ENCODE measurements at regions not wholly inside any gene's neighbourhood (a gene's known extent, or its start where the extent isn't known, plus 50 kb on each side); places are given as distances from the start of the nearest gene placed in this dataset.

GRCh38 chr1:222157612-222158011, 390.3 kb downstream of the HHIPL2 start:
- no peak for DNase-seq

DNA sequence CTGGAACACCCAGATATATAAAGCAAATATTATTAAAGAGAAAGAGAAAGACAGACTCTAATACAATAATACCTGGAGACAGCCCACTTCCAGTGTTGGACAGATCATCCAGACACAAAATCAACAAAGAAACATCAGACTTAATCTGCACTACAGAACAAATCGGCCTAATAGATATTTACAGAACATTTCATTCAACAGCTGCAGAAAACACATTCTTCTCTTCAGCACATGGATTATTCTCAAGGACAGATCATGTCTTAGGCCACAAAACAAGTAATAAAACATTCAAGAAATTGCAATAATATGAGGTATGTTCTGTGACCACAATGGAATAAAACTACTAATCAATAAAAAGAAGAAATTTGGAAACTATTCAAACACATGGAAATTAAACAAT, 398.3 kb upstream of the DUSP10 start:
- DNase-seq = no peak

DNA sequence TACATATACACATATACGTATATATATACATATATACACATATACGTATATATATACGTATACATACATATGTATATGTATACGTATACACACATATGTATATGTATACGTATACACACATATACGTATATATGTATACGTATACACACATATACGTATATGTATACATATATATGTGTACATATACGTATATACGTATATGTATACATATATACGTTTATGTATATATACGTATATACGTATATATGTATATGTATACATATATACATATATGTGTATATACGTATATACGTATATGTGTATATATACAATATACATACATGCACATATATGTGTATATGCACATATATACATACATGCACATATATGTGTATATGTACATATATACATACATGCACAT, 396.2 kb upstream of the DUSP10 start:
- no peak for DNase-seq

DNA sequence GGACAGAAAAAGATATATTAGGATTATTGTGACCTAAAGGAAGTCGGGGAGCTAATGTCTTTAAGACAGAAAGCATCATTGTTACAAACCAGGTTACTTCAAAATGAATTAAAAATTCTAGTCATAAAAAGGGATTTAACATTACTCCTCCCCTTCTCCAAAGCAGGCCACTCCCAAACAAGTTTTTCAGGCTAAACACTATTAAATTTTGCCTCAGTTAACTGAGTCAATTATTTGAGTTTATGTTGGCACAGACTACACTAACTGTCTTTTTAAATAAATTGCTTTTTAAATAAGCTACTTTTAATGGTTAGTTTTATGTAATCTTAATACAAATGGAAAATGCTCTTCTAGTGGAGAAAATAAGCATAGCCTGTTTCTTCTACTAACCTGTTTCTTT, 395.0 kb upstream of the DUSP10 start:
- DNase-seq = no peak

DNA sequence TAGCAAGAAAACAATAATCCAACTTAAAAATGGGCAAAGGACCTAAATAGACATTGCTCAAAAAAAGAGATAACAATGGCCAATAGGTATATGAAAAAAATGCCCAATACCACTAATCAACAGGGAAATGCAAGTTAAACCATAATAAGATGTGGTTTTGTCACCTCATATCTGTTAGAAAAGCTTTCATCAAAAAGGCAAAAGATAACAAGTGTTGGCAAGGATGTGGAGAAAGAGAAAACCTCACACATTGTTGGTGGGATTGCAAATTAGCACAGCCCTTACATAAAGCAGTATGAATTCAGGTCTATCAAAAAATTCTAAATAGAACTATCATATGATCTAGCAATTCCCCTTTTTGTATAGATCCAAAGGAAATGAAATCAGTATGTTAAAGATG, 387.2 kb upstream of the DUSP10 start:
- DNase-seq = no peak

- DNase-seq = no peak
These were observed 385.8 kb upstream of the DUSP10 start for GRCh38 chr1:222127526-222128152.

GRCh38 chr1:222127096-222127495, 385.2 kb upstream of the DUSP10 start:
- no peak for DNase-seq

DNA sequence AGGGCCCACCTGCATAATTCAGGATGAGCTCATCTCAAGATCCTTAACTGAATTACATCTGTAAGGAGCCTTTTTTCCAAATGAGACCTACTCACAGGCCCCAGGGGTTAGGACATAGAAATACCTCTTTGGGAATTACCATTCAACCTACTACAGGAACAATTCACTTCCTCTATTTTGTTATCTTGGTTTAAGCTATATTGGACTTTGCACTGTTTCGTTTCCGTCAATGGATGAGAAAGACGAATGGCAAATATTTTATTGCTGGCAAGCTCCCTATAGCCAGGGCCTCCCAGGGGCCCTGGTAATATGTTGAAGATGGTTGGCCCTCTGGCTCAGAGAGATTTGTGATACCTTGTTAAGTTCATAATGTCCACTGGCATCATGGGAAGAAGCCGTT, 384.2 kb upstream of the DUSP10 start:
- DNase-seq = no peak

DNA sequence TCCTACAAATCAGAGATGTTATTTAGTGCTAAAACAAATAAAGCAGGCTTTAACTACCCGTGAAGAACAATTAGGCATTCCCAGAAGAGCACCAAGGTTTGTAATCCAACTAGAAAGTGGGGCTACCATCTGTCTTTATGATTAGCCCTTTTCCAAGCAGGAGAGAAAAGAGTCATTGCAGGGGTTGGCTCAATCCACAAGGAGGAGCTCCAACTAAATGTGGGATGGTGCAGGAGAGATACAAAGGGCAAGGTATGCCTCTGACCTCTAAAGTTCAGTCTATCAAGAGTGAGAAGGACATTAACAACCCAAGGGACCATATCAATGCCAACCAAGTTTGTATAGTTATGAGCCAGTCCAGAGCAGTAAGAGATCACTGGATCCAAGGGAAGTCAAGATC, 382.7 kb upstream of the DUSP10 start:
- no peak for DNase-seq

- no peak for DNase-seq
These were observed 381.2 kb upstream of the DUSP10 start for GRCh38 chr1:222123111-222123510.

DNA sequence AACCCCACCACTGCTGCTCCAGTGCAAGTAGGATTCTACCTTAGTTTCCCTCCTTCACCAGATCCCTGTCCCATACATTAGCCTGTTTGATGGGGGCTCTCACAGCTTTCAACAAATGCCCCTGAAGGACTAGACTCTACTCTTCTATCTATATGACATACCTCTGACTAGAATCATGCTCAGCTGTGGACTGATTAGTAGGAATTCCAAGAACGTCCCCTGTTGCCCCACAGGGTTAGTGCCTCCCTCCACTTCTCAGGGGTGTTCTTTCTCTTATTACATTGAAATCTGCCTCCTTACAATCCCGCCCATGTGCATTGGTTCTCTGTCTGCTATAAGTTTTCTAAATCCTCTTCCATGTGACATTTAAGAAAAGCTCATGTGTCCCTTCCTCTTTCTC, 375.9 kb upstream of the DUSP10 start:
- DNase-seq = no peak

- DNase-seq = no peak
These were observed 372.8 kb upstream of the DUSP10 start for GRCh38 chr1:222114536-222115156.

DNA sequence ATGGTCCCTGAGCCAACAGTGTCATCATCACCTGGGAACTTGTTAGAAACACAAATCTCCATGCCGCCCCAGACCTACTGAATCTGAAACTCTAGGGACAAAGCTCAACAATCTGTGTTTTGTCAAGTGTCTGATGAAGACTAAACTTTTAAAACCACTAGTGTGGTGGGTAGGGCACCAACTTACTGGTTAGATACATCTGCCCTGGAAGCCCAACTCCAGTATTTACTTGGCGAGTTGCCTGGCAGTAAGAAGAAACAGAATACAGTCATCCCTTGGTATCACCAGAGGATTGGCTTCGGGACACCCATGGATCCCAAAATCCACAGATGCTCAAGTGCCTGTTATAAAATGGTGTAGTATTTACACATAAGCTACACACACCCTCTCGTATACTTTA, 367.9 kb upstream of the DUSP10 start:
- no peak for DNase-seq

DNA sequence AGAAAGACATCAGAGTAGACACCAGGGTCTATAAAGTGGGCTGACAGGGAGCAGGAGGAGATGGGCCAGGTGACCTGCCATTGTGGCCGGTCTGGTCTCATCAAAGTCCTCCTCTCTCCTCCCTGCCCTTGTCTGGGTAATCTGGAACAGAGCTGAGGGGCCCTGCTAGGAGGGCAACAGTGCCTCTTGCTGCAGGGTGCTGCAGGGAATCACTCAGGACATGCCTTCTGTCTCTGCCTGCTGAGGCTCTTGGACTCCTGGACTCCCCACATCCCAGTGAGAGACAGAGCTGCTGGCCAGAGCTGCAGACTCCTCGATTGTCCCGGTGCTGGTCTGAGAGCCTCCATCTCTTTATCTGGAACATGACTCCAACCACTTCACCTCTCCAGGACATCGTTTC, 366.1 kb upstream of the DUSP10 start:
- DNase-seq = no peak

- no peak for DNase-seq
These were observed 365.4 kb upstream of the DUSP10 start for GRCh38 chr1:222107267-222107666.

DNA sequence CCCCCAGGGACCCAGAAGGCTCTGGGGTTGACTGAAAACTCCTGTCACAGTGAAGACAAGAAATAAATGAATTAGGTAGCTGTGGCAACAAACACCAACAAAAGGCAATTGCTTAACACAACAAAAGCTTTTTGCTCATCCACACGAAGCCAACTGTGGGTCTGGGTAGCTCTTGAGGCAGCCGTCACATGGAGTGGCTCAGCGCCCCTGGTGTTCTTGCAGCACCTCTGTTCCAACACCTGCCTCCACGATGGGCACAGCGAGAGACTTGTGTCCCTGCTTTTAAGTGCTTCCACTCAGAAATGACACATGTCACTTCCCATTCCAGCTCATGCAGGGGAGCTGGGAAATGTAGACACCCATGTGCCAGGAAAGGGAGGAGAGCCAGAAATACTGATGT, 364.5 kb upstream of the DUSP10 start:
- DNase-seq = no peak

DNA sequence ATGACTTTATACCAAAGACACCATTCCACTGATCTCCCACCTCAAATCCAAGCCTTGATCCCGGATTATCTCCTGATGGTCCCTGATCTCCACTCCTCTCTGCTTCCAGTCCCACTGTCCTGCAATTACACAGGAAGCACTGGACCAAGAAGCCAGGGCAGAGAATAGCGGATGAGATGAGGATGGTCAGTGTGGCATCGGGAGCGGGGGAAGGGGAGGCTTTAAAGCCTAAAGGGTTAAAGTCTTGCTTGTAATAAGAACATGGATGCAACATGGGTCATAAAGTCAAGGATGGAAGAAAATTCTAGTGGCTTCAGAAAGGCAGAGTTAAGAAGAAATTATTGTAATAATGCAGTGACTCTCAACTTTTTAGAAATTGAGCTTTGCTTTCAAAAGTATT, 364.0 kb upstream of the DUSP10 start:
- DNase-seq = no peak

GRCh38 chr1:222105393-222105737, 363.5 kb upstream of the DUSP10 start:
- DNase-seq = no peak

GRCh38 chr1:222104694-222105392, 363.0 kb upstream of the DUSP10 start:
- no peak for DNase-seq

DNA sequence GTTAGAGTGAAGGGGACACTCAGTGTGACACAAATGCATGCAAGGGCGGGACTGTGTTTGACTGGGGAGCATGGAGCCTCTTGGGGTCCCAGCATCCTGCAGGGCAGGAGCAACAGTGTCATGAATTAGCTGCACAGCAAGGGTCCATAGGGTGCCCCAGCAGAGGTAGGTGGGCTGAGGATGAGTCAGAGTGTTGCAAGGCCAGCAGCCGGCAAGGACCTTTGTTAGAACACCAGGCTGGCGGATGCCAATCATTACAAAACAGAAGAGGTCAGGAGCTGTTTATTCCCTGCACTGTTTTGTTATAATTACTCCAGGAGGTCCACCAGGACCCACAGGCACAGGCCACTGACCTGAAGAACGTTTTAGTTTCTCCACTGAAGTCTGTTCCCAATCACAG, 362.2 kb upstream of the DUSP10 start:
- DNase-seq = no peak

GRCh38 chr1:222099746-222100145, 357.9 kb upstream of the DUSP10 start:
- no peak for DNase-seq

GRCh38 chr1:222098404-222098803, 356.5 kb upstream of the DUSP10 start:
- DNase-seq = no peak

- no peak for DNase-seq
These were observed 355.7 kb upstream of the DUSP10 start for GRCh38 chr1:222097588-222097987.

DNA sequence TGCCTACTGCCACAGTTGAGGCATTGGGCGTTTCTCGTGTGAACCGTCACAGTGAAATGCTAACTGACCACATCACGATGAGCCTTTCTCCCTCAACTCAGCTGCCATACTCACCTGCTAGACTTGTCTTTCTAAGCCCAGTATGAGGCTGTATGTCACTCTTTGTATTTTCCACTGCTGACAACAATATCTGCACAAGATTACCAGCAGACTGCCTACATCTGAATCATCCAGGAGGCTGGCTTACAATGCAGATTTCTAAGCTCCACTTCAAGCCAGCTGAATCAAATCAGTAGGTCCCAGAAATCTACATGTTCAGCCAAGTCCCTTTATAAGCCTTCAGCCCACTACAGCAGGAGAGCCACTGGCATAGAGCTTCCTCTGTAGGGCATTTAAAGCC, 355.0 kb upstream of the DUSP10 start:
- DNase-seq = no peak

- no peak for DNase-seq
These were observed 354.5 kb upstream of the DUSP10 start for GRCh38 chr1:222096476-222096772.
